GM18867 (cell line): ENCODE measurements at regions not wholly inside any gene's neighbourhood (a gene's known extent, or its start where the extent isn't known, plus 50 kb on each side); places are given as distances from the start of the nearest gene placed in this dataset.

Experiments
- ATAC-seq: cut with Tn5 transposase; IDR thresholded peaks from one replicate; pipeline ENCODE4 v1.9.1; 2021; ENCODE audit warnings: mild to moderate bottlenecking, moderate library complexity; ENCODE audit not compliant: unreplicated experiment

DNA sequence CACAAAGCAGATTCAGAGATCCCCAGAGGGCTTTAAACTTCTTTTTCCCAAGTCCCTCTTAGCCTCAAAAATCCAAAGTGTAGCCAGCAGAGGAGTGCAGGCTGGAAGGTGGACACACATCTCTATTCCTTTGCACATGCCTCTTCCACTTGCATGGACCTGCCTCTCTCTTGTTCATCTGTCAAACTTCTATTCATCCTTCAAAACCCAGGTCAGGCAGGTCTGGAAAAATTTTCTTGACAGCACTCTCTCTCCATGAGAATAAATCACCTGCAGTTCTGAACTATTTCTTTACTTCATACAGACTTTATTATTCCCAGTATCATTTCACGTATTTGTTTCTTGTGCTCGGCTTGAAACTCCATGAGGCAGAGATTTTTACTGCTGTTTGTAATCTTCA lies 127.5 kb downstream of the SS18 start:
- no peak for ATAC-seq

DNA sequence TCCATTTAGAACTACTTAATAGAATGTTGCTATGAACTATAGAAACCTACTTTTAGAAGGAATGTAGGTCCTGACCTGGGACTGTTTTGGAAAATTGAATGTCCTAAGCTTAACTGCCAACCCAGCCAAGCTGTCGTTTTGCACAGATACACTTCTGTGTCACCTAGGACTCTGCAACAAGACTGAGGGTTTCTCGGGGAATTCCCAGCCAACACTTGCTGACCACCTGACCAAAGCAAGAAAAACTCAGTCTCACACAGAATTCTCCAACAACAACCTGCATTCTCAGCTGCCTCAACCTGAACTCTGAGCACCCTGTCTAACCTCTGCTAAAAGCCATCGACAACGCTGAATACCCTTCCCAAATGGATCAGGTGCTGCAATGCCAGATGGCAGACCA lies 128.2 kb downstream of the SS18 start:
- peak; percentile 90 for ATAC-seq

DNA sequence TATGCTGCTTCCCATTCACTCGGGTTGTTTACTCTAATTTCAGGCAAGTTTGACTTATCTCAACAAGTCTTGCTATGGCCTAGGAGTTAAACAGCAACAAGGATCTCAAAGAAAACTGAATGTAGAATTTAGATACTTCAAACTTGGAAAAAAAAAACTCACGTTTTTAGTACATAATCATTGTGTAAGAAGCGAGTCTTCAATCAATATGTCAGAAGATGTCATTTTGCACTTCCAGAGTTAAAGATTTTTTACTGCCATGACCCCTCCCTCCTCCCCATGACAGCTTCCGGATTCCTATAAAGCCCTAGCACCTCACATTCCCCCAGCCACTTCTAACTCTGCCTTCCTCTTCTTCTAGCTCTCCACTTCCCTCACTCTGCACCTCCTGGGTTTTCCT lies 133.4 kb downstream of the SS18 start:
- ATAC-seq, result no peak

DNA sequence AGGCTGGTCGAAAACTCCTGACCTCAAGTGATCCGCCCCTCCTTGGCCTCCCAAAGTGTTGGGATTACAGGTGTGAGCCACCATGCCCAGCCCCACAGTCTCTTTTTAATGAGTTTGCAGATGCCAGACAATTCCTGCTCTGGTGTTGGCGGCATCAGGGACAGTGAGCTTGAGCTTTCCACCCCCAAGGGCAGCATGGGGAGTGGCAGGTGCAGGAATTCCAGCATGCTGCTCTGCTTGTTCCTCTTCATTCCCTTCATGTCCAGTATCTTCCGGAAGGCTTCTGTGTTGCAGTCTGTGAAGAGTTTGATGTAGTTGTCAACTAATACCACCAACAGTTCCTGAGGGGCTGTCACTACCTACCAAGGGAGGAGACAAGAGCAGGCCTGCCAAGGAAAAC lies 137.3 kb downstream of the SS18 start:
- ATAC-seq, result no peak

DNA sequence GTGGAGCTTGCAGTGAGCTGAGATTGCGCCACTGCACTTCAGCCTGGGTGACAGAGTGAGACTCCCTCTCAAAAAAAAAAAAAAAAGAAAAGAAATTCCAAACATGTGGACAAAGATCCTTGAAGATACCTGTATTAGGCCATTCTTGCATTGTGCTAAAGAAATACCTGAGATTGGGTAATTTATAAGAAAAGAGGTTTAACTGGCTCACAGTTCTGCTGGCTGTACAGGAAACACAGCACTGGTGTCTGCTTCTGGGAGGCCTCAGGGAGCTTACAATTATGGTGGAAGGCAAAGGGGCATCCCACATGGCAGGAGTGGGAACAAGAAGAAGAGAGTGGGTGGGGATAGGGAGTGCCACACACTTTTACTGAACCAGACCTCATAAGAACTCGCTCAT lies 140.1 kb downstream of the SS18 start:
- ATAC-seq, result no peak

DNA sequence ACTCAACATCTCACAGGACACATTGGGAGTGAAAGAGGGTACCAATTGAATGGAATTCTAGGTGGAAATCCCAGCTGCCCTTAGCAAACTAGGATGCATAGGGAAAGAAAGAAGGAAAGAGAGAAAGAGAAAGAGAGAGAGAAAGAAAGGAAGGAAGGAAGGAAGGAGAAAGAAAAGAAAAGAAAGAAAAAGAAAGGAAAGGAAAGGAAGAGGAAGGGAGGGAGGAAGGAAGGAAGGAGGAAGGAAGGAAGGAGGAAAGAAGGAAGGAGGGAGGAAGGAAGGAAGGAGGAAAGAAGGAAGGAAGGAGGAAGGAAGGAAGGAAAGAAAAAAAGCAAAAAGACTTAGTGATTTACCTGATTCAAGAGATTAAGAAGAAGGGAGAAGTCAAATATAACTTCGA lies 143.9 kb downstream of the SS18 start:
- no peak for ATAC-seq

DNA sequence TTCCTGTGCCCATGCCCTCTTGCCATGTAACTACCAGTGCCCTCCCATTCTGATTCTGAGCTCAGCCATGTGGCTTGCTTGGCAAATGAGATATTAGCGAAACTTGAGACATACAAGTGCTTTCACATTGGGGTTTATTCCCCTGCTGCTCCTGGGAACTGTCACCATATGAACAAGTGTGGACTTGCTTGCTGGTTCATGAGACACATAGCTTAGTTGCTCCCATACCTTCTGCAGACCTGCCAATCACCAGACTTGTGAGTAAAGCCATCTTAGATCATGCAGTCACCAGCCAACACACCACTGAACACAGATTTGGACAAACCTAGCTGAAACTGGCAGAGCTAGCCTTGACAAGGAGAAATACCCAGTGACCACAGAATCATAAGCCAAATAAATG lies 155.1 kb downstream of the SS18 start:
- ATAC-seq, result no peak

DNA sequence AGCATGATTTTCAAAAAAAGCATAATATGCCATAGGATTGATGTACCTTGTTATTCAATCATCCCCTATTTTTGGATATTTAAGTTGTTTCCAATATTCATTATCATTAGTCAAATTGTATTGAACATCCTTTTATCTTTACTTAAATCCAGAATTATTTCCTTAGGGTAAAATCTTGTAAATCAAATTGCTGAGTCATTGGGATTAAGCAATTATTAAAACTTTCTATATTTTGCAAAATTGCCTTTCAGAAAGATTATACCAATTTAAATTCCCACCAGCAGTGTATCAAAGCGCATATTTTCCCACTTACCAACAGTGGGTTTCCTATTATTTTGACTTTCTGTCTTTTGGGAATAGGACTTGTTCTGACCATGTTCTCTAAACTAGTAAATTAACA lies 159.3 kb downstream of the SS18 start:
- no peak for ATAC-seq

DNA sequence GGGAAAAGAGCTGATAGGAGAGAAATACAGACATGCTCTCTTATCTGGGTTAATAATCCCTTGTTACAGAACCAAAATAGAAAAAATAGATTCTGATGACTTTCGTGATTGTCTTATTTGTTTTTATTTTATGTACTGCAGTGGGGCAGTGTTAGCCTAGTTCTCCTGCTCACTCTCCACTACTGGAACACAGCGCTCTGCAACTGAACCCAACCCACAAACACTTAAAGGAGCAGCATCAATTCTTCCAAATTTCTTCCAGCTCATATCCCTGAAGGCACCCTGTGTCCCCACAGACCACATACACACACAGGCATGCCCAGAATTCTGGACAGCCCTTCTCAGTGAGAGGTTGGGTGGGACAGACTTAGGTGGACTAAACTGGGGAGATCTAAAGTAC lies 160.6 kb downstream of the SS18 start:
- no peak for ATAC-seq

DNA sequence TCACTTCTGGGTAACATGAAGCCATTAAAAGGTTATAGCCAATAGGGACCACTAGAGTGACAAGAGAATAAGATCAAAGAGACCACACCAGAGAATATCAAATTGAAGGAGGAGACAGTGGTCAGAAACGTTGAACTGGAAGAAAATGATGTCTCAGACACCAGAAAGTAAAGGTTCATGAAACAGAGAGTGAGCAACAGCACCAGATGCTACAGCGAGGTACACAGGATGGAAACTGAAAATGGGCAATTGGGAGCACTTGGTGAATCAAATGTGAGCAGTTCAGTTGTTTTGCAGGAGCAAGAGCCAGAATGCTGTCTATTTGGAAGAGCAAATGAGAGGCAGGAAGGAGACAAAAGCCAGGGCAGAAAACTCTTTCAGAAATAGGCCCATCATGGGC lies 162.6 kb downstream of the SS18 start:
- ATAC-seq, result peak; percentile 59

DNA sequence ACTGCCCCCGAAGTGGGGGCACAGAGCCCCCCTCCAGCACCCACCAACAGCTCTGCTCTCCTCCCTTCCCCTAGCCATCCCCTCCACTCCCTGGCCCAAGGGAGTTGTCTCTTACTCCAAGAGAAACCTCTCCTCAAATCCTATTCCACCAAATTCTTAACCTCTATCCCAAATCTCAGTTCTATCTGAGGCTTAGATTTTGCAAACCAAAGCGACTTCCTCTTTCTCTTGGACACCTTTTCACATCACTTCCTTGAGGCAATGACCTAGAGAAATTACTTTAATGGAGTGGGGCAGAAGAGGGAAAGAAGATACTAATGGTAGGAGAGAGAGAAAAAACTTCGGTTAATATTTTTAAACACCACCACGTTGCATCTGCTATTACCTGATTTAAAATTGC lies 167.2 kb downstream of the SS18 start:
- no peak for ATAC-seq

DNA sequence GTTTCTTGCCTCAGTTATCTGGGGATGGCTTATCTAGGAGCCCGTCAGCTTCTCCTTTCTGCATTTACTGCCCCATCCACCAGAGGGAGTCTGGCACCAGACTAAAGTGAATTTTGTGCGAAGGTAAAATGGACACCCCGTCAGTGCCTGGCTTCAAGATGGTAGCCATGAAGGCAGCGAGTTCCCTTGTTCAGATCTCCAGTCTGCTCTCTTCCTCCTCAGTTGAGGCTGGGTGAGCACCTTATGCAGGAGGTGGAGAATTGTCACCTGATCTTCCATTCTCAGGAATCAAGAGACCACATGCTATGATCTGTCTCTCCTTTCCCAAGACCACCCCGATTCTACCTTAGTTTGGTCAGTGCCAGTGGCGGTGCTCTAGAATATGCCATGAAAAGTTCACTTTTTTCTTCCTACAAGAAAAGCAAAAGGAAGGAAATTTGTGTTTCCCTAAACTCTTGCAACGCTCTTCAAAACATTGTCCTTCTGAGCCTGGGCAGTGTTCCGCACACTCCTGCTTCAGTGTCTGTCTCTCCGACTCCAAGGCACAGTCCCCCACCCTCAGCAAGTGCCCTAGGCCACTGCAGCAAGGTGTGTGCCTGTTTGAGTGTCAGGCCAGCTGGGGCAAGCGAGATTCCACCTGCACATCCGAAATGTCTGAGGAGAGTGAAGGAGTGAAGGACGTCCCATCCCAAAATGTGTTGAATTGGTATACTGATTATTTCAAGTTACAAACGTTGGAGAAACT lies 168.6 kb downstream of the SS18 start:
- ATAC-seq, result peak; percentile 81

DNA sequence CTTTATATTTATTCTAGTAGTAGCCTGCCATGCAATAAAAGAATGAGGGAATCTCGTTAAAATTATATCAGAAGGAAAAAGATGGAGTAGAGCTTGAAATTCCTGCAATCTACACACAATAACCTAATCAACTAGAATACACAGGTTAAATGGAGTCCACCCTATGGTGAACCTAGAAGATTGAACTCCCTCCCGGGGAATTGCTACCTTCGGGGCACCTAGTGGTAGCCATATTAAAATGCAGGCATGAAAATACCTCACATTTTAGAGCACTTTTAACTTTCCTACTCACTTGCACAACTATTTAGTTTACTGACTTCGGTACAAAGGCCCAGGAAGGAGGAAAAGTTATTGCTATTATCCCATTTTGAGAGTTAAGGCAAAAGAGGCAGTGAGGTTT lies 174.5 kb downstream of the SS18 start:
- no peak for ATAC-seq

DNA sequence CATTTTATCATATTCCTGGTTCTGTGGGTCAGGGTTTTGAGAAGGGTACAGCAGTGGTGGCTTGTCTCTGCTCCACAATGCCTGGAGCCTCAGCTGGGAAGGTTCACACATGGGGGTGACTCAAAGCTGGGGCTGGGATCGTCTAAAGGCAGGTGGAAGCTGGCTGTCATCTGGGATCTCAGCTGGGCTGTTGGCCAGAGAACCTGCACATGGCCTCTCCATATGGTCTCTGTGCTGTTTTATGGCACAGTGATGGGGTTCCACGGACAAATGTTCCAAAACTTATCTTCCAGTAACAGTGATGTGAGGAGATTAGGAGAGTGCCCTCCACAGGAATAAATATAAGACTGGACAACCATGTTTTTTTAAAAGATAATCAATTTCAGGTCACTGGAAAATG lies 191.4 kb downstream of the SS18 start:
- ATAC-seq, result no peak

DNA sequence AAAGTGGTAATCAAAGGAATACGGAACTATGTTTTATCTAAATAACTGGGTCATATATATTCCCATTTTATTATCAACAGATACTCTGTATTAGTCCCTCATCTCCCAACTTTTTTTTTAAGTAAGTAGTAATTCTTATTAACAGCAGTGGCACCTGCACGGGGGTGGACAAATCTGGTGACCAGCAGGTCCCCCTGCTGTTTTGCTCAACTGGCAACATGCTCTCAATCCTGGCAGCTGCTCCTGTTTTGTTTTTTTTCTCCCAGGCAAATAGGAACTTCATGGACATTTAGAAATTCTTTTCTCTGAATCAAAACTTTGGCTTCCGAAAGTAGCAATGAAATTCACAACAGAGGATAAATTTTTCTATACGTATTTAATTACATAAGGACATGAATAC lies 193.5 kb downstream of the SS18 start:
- no peak for ATAC-seq

DNA sequence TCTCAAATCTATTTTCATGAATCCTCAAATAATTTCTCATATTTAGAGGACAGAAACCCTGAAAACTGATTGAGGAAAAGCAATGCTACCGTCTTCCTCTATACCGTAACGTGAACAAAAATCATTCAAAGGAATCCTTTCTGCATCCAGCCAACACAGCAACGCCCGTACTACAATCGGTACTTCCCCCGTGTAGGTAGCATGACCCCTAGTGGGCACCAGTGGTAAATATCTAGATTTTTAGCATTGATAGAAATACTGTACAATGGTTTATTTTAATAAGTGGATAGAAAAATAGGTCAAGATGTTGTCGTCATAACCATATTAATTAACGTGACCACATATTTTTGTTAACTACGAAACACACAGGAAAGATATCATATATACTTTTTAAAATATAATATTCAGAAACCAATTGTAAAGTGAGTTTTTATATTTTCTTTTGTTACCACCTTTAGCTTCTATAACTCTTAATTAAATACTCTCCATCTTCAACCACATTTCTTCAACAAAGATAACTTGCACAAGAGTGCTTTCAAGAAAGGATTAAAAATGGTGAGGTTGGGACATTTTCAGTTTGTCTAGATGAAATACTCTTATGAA lies 194.1 kb downstream of the SS18 start:
- ATAC-seq, result peak; percentile 84

DNA sequence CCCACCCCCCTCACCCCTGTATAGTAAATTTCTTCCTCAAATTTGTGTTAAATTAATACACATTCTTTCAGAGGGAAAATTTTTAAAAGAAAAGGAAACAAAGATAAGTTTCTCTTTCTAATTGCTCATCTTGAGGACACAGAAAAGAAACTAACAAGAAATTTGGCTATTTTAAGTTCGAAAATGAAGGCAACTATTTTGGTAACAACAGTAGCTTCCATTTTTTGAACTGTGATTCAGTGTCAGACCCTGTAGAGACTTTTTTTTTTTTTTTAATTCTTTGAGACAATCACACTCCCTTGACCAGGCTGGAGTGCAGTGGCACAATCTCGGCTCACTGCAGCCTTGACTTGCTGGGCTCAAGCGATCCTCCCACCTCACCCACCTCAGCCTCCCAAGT lies 194.9 kb downstream of the SS18 start:
- ATAC-seq, result peak; percentile 42

DNA sequence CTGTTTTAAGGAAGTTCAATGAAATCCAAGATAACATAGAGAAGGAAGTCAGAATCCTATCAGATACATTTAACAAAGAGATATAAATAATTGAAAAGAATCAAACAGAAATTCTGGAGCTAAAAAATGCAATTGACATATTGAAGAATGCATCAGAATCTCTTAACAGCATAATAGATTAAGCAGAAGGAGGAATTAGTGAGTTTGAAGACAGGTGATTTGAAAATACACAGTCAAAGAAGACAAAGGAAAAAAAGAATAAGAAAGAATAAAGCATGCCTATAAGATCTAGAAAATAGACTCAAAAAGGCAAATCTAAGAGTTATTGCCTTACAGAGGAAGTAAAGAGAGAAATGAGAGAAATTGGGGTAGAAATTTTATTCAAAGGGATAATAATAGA lies 204.1 kb downstream of the SS18 start:
- ATAC-seq, result no peak

DNA sequence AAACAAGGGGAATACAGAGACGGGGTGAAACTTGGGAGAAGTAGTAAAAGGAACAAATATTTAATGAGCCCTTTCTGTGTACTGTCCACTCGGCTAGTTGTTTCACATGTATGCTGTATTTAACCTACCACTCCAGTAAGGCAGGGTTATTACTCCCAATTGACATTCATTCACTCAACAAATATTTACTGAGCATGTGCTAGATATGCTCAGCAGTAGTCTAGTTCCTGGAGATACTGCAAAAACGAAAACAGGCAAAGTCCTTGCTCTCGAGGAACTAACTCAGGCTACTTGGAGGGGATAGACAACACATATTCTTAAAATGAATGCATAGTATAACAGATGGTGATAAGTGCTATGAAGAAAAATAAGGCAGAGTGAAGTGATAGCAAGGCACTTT lies 207.3 kb downstream of the SS18 start:
- no peak for ATAC-seq

DNA sequence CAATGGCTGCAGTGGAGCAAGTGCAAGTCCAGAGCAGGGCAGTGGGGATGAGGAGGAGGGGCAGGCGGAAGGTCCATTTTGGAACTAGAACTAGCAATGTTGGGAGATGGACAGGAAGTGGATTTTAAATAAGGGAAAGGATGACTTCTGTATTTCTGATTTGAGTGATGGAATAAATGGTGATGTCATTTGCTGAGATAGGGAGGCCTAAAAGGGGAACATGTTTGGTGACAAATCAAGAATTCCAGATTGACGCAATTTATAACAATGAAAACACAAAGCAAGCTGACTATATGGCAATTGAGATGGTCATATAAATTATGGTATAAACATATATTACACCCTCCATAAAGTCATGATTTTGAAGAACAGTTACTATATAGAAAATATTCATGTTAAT lies 209.3 kb downstream of the SS18 start:
- no peak for ATAC-seq

DNA sequence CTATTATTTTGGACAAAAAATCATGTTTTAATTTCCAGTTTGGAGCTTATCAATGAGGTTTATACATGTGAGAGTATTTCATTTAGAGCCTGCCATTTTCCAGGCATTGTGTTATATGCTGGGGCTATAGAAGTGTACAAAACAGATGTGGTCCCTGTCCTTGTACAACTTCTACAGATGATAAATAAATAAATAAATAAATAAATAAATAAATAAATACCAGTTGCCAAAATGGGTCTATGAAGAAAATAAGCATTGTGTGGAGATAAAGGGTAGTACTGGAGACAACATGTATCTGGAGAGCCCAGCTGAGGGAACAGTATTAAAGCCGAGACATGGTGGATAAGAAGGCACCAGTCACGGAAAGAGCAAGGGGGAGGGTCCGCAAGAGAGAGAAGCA lies 210.0 kb downstream of the SS18 start:
- ATAC-seq, result no peak

DNA sequence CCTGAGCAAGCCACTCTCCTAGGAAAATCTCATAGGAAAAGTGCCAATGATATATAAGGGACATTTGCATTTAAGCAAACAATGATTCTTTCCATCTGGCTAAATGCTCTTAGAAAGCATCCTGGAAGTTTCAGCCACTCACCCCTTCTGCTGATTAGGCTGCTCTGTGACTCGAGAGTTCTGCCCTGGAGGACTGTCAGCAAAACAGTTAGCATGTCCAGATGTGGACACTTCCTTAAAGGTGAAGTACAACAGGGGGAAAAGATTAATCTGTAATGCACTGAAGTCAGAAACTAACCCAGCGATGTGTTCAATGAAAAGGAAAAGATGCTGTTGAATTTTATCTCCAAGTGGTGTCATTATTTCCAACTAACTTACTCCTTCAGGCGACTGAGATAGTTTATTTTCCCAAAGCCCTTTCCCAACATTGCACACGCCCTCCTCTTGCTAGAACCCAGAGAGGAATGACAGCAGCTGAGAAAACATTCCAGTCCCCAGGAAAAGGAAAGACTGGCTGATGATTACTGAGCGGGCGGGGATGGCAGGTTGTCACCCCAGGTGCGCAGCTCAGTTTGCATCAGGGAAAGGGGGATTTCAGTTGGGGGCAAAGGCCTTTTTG lies 214.0 kb downstream of the SS18 start:
- ATAC-seq, result no peak
